GM21825 (cell line): ENCODE measurements at regions not wholly inside any gene's neighbourhood (a gene's known extent, or its start where the extent isn't known, plus 50 kb on each side); places are given as distances from the start of the nearest gene placed in this dataset.
"Not testable (repeated sequence)": the region's sequence is repeated elsewhere in the genome, so short reads cannot be mapped to it uniquely, and the experiment has no call there.

Experiments
- ATAC-seq: cut with Tn5 transposase; IDR thresholded peaks from one replicate; pipeline ENCODE4 v1.9.1; 2021; ENCODE audit warnings: mild to moderate bottlenecking, moderate library complexity; ENCODE audit not compliant: unreplicated experiment

DNA sequence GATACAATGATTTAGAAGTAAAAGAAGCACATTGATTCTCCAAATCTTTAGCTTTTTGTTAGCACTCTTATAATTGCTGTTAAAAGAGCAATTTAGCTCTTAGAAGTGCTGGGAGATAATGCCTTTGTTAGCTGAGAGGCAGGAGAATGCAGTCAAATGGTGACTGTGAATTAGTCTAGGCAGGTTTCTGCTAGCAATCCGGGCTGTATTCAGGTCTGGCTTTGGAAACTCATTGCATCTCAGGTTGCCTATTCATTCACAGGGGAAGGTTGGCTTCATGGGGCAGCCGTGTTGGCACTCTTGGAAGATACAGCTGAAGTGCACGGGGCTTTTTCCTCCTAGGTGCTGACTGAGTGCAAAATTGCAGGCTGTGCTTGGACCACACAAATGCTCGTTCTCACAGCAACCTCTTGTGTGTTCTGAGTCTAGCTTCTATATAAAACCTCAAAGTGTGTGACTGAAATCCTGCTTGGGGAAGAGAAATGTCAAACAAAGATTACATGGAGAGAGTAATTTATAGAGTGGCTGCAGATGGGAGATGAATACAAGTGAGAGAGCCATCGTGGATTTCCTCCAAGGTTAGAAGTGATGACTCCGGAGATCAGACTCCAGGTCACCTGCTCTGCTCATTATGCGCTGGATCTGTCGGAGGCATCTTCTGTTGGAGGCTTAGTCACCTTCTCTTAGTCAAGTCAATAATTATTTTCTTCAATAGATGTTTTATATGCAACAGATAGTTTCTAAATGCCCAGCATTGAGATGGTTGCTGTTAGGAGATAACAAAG, 167.8 kb downstream of the PMAIP1 start:
- no peak for ATAC-seq

DNA sequence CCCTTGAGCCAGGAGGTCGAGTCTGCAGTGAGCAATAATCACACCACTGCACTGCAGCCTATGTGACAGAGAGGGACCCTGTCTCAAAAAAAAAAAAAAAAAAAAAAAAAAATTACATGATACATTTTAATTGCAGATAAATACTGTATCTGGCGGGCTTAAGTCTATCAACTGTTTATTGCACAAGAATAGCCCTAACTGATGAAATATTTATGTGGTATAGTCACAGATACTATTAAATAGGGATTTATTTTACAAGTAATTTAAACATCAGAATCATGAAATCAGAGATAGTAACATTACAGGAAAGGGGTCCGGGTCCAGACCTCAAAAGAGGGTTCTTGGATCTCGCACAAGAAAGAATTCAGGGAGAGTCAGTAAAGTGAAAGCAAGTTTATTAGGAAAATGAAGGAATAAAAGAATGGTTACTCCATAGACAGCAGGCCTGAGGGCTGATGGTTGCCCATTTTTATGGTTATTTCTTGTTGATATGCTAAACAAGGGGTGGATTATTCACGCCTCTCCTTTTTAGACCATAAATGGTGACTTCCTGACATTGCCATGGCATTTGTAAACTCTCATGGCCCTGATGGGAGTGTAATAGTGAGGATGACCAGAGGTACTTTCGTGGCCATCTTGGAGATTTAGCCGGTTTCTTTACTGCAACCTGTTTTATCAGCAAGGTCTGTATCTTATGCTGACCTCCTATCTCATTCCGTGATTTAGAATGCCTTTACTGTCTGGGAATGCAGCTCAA, 166.6 kb downstream of the PMAIP1 start:
- no peak for ATAC-seq

DNA sequence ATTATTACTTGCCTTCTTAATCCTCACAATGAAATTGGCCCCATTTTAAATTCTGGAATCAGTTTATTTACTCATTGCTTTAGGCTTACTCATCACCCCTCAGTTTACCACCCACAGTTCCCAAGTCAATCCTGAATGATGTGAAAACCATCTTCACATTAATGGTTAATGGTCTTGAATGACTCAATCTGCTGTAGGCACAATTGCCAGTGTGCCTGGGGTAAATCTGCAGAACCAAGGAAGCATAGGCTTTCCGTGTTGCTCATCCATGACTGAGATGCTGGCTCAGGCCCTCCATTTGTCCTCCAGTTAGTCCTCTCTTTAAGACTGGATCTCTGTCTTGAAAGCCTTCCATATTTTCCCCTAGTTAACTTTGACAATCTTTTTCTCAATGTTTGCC, 164.5 kb downstream of the PMAIP1 start:
- no peak for ATAC-seq

DNA sequence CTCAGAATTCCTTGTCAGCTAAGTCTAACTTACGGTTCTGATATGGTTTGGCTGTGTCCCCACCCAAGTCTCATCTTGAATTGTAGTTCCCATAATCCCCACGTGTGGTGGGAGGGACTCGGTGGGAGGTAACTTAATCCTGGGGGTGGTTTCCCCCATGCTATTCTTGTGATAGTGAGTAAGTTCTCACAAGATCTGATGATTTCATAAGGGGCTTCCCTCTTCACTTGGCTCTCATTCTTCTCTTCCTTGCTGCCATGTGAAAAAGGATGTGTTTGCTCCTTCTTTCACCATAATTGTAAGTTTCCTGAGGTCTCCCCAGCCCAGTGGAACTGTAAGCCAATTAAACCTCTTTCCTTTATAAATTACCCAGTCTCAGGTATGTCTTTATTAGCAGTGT, 163.0 kb downstream of the PMAIP1 start:
- ATAC-seq, result not testable (repeated sequence)

DNA sequence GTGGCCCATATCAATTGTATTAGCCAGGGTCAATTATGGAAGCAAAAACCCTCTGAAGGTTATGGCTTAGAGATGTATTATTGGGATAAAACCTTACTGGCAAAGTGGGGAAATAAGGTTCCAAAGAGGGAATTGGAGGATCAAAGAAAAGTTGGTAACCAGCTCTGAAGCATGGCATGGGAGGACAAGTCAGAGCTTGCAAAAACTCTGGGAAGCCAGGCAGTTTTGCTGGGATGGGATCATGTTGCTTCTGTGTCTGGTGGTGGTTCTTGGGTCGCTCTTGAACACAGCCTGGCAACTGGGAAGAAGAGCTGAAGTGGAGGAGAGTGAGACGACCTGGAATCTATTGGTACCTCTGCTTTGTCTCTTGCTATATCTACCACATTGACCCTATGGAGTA, 162.6 kb downstream of the PMAIP1 start:
- no peak for ATAC-seq

DNA sequence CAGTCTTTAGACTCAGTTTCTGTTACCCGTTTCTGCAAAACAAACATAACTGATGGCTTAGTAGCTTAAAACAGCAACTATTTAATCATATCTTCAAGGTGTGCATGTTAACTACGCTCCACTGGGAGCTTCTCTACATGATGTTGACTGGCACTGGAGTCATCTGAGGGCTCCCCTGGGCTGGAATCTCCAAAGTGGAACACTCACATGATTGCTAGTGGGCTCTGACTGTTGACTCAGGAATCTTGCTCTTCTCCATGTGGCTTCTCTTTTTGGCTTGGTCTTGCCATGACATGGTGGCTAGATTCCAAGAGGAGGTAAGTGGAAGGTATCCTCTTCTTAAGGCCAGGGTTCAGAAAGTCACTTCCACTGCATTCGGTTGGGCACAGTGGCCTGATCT, 160.8 kb downstream of the PMAIP1 start:
- no peak for ATAC-seq

DNA sequence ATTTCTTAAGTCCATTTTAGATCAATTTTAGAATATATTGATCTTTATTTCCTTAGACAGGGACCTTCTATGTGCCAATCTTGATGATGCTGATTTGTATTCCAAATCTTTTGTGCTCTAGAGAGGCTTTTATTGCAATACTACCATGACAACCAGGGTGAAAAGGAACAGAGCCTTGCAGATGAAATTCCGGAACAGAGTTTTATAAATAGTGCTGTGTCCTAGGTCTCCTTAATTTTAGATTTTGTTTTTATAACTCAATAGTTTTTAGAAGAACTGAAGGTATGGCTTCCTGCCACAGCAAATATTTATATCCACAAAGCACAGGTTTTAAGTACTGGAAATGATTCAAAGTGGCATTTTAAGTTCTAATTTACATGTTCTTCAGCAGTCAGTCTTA, 160.2 kb downstream of the PMAIP1 start:
- ATAC-seq, result no peak

DNA sequence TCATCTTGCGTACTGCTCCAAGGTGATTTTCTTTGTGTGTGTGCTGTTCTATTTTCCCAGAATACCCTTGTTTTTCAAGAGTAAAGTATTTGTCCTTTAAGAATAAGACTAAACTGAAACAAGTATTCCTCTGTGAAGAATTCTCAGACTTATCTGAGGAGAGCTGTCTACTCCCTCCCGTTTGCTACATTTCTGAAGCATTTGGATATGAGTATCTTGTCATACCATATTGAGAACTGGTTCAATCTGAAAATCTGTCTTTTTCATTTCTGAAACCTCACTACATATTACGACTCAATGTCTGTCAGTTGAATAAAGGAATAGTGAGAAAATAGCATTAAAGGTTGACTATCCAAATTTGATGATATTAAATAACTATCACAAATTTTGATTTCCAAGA, 159.4 kb downstream of the PMAIP1 start:
- no peak for ATAC-seq

DNA sequence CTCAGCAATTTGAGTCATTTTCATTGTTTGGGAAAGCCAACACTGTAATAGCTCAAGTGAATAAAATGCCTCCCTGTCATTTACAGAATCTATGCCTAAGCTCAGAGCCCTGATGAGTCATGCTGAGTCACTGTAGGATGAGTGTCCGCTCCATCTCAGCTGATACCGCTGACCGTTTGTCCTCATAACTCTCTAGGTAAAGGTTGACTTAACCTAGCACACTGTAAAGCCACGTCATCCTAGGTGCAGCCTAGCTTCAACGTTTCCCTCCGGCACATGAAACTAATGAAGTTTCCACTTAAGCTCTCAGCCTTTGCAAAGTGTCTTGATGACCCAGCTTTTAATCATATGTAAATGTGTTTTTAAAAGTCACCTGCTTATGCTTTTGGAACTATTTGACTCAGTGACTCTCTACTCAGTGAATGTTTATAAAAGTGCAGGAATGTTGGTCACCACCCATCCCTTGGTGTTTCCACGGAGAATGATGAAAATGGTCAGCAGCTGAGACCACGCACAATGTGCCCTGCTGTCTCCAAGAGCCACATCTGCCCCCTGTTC, 154.0 kb downstream of the PMAIP1 start:
- no peak for ATAC-seq

DNA sequence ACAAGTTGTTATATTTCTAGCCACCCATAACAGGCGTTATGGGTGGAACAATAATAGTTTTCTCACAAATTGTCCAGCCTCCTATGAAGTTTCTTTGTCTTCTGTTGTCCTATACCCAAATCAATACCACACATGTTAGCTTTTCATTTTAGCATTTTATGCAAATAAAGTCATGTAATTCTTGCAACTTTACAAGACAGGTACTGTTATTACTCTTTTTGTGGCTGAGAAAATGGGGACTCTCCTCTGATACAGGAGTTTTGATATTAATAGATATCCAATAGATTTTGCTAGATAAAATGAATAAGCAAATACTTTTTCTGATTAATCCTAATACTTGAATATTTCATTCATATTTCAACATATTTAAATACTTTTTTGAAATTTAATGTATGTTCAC, 151.0 kb downstream of the PMAIP1 start:
- ATAC-seq, result no peak

DNA sequence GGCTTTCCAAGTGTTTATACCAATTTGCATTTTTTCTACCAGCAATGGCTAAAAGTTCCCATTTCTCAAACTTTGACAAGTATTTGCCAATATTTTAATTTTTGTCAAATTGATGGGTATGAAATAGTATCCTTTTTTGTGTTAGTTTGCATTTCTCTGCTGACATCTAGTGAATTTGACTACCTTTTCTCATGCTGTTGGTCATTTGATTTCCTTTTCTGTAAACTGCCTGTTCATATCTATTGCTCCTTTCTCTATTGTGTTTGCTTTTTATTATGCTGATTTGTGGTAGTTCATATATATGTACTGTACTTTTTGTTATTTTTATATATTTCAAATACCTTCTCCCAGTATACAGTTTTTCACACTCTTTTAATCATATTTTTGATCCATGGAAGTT, 149.4 kb downstream of the PMAIP1 start:
- no peak for ATAC-seq

DNA sequence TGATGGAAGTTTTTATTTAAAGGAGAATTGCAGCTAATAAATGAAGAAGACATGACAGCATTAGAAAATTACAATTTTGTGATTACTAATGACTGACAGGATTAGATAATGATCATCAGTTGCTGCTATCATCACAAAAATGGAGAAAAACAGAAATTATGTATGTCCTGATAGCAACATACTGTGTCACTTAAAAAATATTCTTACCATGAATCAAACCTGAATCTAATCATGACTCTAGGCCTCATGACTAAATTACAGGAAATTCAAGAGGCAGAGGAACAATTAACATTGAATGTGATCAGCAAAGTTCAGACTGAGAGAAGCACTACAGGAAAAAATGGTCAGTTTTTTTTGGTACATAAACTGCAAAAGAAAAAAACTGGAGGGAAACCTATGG, 147.8 kb downstream of the PMAIP1 start:
- ATAC-seq, result no peak

DNA sequence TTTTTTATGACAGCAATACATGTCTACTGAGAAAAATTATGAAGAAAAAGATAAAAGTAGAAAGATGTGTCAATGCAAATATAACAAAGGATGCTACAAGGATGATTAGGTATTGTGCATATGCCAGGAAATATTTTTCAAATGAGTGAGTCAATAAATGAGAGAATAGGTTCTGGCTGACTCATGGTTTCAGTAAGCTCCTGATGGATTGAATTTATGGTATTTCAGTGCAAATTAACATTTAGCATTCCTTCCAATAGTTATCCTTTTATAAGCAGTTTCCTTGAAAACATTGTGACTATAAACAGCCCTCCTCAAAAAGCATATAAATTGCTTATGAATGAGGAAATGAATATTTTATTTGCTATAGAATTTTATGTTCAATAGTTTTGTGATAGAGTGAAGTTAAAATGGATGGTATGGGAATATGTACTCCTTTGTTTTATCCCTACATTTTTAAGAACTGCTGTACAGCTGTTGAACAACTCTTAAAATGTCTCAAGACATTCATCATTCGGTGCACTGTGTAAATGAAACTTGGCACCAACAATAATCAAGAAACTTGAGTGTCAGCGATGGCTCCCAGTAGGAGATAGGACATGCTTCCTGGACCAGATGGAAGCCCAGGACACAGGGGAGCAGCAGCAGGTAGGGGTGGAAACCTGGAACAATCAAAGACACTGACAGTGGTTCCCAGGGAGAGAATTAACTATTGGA, 144.7 kb downstream of the PMAIP1 start:
- ATAC-seq, result no peak

DNA sequence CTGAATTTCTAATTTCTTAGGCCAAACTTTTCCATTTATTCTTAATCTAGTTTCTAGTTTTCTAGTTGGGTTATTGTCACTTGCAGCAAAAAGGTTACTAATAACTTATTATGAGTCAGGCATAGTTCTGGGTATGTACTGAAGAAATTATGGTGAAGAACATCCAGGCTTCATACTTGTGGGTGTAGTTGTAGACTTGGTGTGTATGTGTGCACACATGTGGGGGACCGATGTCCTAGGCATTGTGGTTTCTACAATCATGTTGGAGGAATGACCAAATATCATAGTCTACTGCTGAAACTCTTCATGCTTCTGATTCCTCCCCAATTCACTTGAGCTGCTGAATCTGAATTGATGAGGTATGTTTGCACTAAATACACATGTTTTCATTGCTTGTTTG, 141.2 kb downstream of the PMAIP1 start:
- no peak for ATAC-seq

DNA sequence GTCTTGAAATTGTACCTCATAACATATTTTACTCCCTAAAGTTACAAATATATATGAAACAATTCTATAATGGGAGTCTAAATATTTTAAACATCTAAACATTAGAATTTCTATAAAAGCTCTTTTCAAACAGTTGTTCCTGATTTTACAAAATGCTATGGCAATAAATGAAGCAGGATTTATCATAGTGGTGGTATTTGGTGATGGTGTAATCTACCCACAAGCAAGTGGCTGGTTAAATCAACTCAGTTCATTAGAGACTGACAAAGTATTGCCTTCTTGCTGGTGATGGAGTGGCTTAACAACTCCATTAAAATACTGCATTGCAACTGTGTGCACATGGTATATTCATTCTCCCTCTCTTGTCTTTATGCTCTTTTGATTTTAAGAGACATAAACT, 138.9 kb downstream of the PMAIP1 start:
- no peak for ATAC-seq

DNA sequence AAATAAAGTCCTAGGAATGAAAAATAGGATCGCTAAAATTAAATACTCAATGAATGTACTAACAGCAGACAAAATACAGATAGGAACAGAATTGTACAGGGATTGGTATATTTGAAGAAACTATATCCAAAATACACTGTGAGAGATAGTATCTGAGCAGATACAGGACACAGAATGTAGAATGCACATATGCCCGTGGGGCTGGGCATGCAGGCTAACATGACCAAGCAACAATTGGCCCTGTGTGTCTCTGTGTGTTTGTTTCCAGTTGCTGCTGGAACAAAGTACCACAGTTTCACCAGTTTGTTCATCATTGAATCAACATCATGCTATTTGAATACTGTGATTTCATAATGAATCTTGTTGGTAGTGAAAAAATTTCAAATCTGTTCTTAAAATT, 127.6 kb downstream of the PMAIP1 start:
- no peak for ATAC-seq

DNA sequence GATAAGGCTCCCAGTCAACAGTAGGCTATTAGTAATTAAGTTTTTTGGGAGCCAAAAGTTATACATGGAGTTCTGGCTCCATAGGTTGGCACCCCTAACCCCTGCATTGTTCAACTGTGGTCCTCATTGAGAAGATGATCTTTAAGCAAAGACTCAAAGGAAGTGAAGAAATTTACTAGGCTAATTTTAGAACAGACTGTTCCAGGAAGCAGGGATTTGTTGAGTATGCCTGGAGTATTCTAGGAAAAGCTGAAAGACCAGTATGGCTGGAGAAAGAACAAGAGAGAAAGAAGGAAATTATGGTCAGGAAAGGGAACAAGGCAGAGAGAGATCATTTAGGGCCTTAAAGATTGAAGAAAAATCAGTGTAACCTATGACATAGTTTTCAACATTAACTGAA, 125.1 kb downstream of the PMAIP1 start:
- no peak for ATAC-seq

DNA sequence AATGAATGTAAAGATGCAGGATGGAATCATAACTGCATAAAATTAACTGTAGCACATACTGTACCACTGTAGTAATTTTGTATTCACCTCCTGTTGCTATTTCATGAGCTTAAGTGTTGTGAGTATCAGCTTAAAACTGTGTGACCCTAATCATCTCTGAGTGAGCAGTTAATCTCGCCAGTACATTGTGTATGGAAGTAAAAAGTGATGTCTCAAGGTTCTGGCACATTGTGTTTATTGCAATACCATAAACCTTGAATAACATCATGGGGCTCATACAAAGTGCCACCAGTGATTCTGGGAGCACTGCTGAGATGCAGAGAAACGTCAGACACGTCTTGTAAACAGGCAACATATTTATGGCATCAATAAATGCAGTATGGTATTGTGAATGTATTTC, 124.5 kb downstream of the PMAIP1 start:
- no peak for ATAC-seq

DNA sequence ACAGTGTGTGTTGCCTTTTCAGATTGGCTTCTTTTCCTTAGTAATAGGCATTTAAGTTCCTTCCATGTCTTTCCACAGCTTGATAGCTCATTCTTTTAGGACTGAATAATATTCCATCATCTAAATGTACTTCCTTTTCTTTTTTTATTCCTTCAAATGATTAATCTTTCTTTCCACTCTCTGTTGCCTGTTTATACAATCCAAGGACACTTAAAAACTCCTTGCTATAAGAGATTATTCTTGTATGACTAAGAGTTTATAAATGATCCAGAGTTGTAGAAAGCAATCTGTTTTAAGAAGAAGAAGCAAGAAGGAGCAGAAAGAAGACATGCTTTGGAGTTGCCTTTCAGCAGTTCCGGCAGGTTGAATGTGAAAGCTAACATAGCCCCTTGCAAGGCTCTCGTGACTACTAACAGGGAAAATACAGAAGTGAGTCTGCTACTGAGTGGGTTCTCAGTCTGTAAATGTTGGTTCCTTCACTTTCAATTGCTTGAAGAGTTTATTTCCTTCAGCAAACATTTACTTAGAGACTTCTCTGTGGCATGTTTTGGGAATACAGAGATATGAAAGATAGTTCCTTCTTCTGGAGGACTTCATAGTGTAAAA, 123.0 kb downstream of the PMAIP1 start:
- no peak for ATAC-seq

DNA sequence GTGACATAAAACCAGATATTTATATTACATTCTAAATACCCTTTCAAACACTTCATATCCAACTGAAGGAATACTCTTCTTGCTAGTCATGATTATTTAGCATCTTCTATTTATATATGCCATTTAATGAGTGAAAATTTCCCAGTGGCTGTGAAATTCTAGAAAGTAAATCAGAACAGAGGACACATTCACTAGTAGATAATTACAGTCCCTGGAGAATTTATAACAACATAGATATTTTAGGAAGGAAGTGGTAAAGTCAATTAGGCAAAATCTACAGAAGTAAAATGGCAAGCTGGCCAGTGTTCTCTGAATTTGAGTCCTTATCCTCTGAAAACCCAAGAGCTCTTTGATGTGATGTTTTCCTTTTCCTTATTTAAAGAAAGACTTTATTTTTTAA, 121.8 kb downstream of the PMAIP1 start:
- no peak for ATAC-seq
